NCI-H2029 (cell line): ENCODE measurements at regions not wholly inside any gene's neighbourhood (a gene's known extent, or its start where the extent isn't known, plus 50 kb on each side); places are given as distances from the start of the nearest gene placed in this dataset.
"Not testable (repeated sequence)": the region's sequence is repeated elsewhere in the genome, so short reads cannot be mapped to it uniquely, and the experiment has no call there.

Source experiments
- DNase-seq: peaks from one replicate; lab custom pipeline; 2025; lab: John Stamatoyannopoulos, UW

DNA sequence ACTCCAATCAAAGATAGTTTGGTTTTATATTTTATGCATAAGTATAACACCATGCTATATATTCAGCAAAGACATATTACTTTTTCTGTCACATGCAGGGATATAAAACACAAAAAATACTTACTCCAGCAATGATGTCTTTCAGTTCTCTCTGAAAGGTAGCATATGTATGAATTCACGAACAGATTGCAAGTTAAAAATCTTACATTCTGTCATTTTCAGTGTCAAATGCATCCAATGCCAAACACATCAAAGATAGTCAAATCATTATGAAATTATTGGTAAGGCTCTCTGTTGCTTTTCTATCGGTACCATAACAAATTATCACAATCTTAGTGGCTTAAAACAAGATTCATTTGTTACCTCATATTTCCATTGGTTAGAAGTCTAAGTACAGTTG is 492.0 kb upstream of the KIF2B start:
- DNase-seq = no peak

GRCh38 chr17:53321651-53322050 is 501.1 kb upstream of the KIF2B start:
- DNase-seq = no peak

DNA sequence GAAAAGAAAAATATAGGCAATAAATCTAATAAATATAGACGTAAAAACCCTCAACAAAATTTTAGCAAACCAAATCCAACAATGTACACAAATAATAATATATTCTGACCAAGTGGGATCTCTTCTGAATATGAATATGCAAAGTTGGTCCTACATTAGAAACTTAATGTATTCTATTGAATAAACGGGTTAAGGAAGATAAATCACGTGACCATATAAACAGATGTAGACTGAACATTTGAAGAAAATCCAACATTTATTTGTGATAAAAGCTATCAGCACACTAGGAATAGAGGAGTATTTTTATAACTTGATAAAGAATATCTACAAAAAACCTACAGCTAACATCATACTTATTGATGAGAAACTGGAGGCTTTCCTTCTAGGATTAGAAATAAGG is 502.8 kb upstream of the KIF2B start:
- no peak for DNase-seq

GRCh38 chr17:53316988-53317387 is 505.7 kb upstream of the KIF2B start:
- DNase-seq = no peak

GRCh38 chr17:53316073-53316472 is 506.7 kb upstream of the KIF2B start:
- DNase-seq = no peak

GRCh38 chr17:53314521-53314920 is 508.2 kb upstream of the KIF2B start:
- no peak for DNase-seq

DNA sequence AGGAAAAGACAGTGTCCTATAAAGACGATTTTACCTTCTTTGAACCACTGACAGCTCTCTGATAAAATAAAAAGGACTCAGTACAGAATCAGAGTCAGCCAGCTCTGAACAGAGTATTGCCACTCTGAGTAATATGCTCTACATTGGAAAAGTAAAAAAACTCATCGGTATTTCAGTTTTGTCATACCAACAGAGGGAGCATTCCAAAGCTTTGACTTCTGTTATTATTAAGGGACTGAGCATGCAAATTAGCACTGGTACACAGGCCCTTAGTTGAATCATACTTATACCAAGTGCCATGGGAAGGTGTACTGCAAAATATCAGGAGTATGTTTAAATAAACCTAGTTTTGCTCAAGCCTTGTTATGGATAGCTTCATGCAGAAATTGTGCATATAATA is 509.0 kb upstream of the KIF2B start:
- no peak for DNase-seq

- no peak for DNase-seq
Measured at GRCh38 chr17:53278466-53278865, 544.3 kb upstream of the KIF2B start.

- DNase-seq = no peak
Measured at GRCh38 chr17:53273126-53273525, 549.6 kb upstream of the KIF2B start.

DNA sequence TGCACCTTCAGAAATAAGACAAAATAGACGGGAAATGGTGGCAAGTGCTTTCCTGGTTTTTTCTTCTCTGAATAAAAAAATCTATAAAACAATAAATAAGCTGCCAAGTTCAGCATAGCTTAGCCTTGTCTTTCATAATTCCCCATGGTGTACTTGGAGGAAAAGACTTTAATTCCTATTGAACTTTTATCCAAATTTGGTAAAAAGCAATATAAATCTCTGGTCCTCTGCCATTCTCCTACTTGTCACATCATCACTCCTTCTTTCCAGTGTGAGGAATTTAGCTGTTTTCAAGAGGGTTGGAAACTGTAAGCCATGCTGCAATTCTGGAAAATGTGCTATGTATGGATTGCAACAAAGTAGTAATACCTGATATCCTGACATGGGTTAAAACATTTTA is 551.8 kb upstream of the KIF2B start:
- no peak for DNase-seq

DNA sequence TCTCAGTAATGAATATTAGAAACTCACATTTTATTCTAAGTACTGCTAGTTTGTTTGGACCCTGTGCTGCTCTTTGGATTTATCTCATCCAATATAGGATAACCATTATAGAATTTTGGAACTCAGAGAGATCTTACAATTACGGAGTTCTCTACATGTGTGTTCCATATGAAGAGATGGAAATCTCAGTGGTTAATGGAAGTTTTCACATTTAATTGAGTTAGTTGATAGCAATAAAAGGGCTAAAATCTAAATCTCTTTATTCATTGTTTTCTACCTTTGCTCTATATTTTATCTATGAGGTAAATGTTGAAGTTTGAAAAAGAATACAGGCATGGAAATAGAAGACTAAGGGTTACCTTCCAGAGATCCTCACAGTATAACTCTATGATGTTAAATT is 558.0 kb upstream of the KIF2B start:
- no peak for DNase-seq

GRCh38 chr17:53253956-53254597 is 568.6 kb upstream of the KIF2B start:
- no peak for DNase-seq

DNA sequence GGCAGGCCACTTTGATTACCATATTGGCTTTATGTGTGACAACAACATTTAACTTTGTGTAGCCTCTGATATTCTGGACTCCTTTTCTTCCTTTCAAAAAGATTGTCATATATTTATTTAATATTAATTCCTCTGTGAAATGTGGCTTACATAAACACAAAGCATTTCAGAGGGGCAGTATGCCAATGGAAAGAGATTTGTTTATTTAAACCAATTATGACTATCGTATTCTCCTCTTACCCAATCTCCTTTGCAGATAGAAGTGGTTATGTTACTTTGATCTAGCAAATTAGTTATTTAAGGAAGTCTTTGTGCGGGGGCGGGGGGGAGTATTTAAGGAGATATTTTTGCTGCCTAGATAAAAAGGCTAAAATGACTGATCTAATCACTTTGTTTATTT is 573.7 kb upstream of the KIF2B start:
- DNase-seq = no peak

- no peak for DNase-seq
Measured at GRCh38 chr17:53234138-53234537, 588.6 kb upstream of the KIF2B start.

DNA sequence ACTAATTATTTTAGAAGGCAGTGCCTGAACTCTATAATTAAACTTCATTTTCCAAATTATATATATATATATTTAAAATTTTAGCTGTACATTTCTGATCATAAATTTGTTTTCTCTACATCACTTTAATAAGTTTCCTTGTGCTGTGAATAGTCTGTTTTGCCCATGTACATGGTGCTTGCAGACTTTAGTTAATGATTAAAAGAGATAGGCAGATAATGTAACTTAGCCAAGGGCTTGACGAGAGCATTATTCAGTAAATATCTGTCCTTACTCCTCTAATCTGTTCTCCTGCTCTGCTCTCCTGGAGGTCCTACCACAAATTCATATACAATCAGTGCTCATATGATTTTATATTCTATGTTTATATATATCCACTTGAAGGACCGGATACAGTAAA is 595.2 kb upstream of the KIF2B start:
- DNase-seq = no peak

DNA sequence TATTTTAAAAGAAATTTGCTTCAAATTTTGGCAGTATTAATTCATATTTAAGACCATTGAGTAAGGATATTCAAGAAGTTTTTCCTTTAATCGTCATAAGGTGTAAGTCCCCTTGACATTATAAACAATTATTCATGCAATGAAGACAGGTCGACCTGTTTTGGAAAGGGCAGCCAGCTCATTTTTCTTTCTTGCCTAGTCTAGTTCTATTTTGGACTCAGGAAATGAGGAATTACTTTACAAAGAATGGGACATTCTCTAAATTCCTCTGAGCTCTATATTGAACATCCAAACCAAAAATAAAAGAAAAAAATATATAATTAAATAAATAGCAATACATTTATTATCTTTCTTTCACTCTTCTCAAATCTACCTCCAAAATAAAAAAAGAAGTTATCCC is 595.6 kb upstream of the KIF2B start:
- DNase-seq = no peak

GRCh38 chr17:53219821-53220220 is 602.9 kb upstream of the KIF2B start:
- no peak for DNase-seq

GRCh38 chr17:53218723-53219122 is 604.0 kb upstream of the KIF2B start:
- no peak for DNase-seq

- DNase-seq = no peak
Measured at GRCh38 chr17:53217311-53217710, 605.4 kb upstream of the KIF2B start.

GRCh38 chr17:53208935-53209334 is 613.8 kb upstream of the KIF2B start:
- not testable (repeated sequence) for DNase-seq

DNA sequence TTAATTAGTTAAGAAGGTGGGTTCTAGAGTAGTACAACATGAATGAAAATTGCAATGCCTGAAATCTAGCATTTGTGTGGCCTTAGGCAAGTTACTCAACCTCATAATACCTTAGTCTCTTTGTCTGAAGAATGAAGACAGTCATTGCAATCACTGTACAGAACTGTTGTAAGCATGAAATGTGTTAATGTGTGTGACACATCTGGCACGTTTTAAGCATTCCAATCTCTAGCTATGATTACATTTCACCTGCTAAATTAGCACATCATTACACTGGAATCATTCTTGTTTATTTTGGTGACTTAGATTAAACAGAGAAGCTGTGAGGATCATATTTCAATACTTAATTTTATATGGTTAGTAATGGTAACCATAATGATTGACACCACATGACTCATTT is 629.7 kb upstream of the KIF2B start:
- DNase-seq = no peak

GRCh38 chr17:53191878-53192277 is 630.8 kb upstream of the KIF2B start:
- no peak for DNase-seq

- no peak for DNase-seq
Measured at GRCh38 chr17:53186001-53186400, 636.7 kb upstream of the KIF2B start.

DNA sequence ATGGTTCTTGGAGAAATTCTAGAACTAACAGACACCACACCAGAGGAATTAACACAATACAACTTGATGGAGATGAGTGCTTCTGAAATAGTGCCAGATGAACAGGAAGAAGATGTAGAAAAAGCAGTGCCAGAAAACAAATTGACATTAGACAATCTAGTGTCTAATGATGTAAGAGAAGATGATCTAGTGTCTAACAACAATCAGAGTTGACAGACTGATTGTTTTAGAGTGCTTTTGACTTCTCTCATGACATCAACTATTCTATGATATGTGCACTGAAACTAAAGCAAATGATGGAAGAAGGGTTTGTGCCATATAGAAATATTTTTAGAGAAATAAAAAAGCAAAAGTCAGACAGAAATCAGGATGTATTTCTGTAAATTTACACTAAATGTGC is 646.1 kb upstream of the KIF2B start:
- no peak for DNase-seq

DNA sequence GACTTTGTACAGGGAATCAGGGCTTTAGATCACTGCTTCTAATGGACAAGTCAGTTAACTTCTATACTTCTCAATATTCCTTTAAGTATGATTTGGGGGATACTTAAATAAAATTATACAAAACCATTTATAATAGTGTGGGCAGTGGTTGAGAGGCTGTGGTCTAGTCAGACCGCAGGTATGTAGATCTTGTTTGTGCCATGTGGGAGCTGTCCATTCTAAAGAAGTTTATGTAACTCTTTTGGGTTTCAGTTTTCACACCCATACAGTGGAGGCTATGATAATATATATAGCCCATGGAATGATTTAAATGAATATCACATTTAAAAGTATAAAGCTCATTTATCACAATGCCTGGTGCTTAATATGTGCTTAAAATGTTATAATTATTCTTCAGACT is 654.3 kb upstream of the KIF2B start:
- no peak for DNase-seq
